ENCODE measurements at regions not wholly inside any gene's neighbourhood (a gene's known extent, or its start where the extent isn't known, plus 50 kb on each side); places are given as distances from the start of the nearest gene placed in this dataset.

DNA sequence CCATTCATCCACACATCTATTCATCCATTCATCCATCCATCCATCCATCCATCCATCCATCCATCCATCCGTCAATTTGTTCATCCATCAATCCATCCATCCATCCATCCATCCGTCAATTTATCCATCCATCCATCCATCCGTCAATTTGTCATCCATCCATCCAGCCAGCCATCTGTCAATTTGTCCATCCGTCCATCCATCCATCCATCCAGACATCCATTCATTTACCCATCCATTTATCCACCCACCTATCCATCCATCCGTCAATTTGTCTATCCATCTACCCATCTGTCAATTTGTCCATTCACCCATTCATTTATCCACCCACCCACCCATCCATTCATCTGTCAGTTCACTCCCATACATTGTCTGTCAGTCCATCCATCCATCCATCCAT, 209.5 kb upstream of the ZNF536 start:
- TF ChIP-seq CTCF (IDR thresholded peaks at IDR 0.05), result no peak
- TF ChIP-seq POLR2A (IDR thresholded peaks at IDR 0.05), result no peak
- no peak for TF ChIP-seq POLR2AphosphoS5 (IDR thresholded peaks at IDR 0.05)
